ENCODE measurements at regions not wholly inside any gene's neighbourhood (a gene's known extent, or its start where the extent isn't known, plus 50 kb on each side); places are given as distances from the start of the nearest gene placed in this dataset.

GRCh38 chr7:67426654-67427053 is 430.0 kb downstream of the TYW1 start:
- DNase-seq: no peak

- no peak for DNase-seq
Observed at GRCh38 chr7:67429735-67430134, 433.1 kb downstream of the TYW1 start.

- DNase-seq: no peak
Observed at GRCh38 chr7:67432536-67433234, 436.1 kb downstream of the TYW1 start.

GRCh38 chr7:67435894-67436535 is 439.4 kb downstream of the TYW1 start:
- no peak for DNase-seq

GRCh38 chr7:67438198-67438882 is 441.7 kb downstream of the TYW1 start:
- no peak for DNase-seq

GRCh38 chr7:67438913-67439505 is 442.4 kb downstream of the TYW1 start:
- no peak for DNase-seq

GRCh38 chr7:67440321-67440720 is 443.7 kb downstream of the TYW1 start:
- no peak for DNase-seq

GRCh38 chr7:67445728-67446127 is 449.1 kb downstream of the TYW1 start:
- DNase-seq: no peak

- DNase-seq: no peak
Observed at GRCh38 chr7:67447297-67447696, 450.7 kb downstream of the TYW1 start.

- DNase-seq: no peak
Observed at GRCh38 chr7:67448271-67448670, 451.6 kb downstream of the TYW1 start.

GRCh38 chr7:67450171-67450570 is 453.5 kb downstream of the TYW1 start:
- no peak for DNase-seq

- no peak for DNase-seq
Observed at GRCh38 chr7:67451306-67451705, 454.7 kb downstream of the TYW1 start.

GRCh38 chr7:67452516-67453026 is 455.9 kb downstream of the TYW1 start:
- DNase-seq: no peak

GRCh38 chr7:67453580-67454380 is 457.1 kb downstream of the TYW1 start:
- DNase-seq: no peak

- DNase-seq: no peak
Observed at GRCh38 chr7:67455508-67455907, 458.9 kb downstream of the TYW1 start.

- DNase-seq: no peak
Observed at GRCh38 chr7:67462781-67463191, 466.2 kb downstream of the TYW1 start.

- DNase-seq: no peak
Observed at GRCh38 chr7:67463316-67463715, 466.7 kb downstream of the TYW1 start.

GRCh38 chr7:67463983-67464382 is 467.4 kb downstream of the TYW1 start:
- DNase-seq: no peak

- DNase-seq: no peak
Observed at GRCh38 chr7:67466109-67466508, 469.5 kb downstream of the TYW1 start.

GRCh38 chr7:67470256-67470751 is 473.7 kb downstream of the TYW1 start:
- no peak for DNase-seq

GRCh38 chr7:67475293-67475692 is 478.7 kb downstream of the TYW1 start:
- DNase-seq: no peak

- DNase-seq: no peak
Observed at GRCh38 chr7:67478066-67478465, 481.4 kb downstream of the TYW1 start.

Measured in cortex of kidney (tissue), 1 donor.